ENCODE measurements at regions not wholly inside any gene's neighbourhood (a gene's known extent, or its start where the extent isn't known, plus 50 kb on each side); places are given as distances from the start of the nearest gene placed in this dataset.
A peak's percentile ranks its signal among the peaks of the same experiment; 100 is the strongest.

- TF ChIP-seq CTCF (IDR thresholded peaks at IDR 0.05) (peak in 5 of 6 experiments; percentile 50 to 58 (median 58)), POLR2A (IDR thresholded peaks at IDR 0.05) (no peak)
Measured at GRCh38 chr17:33725675-33726271, 432.7 kb upstream of the ASIC2 start.
